Central memory CD8-positive, alpha-beta T cell (primary cell): ENCODE measurements at regions not wholly inside any gene's neighbourhood (a gene's known extent, or its start where the extent isn't known, plus 50 kb on each side); places are given as distances from the start of the nearest gene placed in this dataset.

Experiments
- ATAC-seq: fragments of 150-1000 bp; cut with Tn5 transposase; replicated peaks from 2 replicates; pipeline ENCODE4 v1.10.0; 2022; ENCODE audit warnings: mild to moderate bottlenecking, moderate FRiP score, moderate number of reproducible peaks; ENCODE audit not compliant: poor library complexity, severe bottlenecking; ENCODE audit errors: extremely low read depth
- DNase-seq, 2 donors: peaks; one replicate each; pipeline ENCODE4 v3.0.0; 2021; ENCODE audit warnings: low spot score in 2 of 2
- H3K27ac Mint-ChIP-seq: one replicate; pipeline ENCODE4 v1.8.0; 2022; ENCODE audit warnings: low read depth, mild to moderate bottlenecking, moderate library complexity, mixed read lengths
- H3K27me3 Mint-ChIP-seq: one replicate; pipeline ENCODE4 v1.8.0; 2022; ENCODE audit warnings: mixed read lengths
- H3K36me3 Mint-ChIP-seq: one replicate; pipeline ENCODE4 v1.8.0; 2022; ENCODE audit warnings: mild to moderate bottlenecking, moderate library complexity, mixed read lengths; ENCODE audit not compliant: insufficient read depth
- H3K4me1 Mint-ChIP-seq: one replicate; pipeline ENCODE4 v1.8.0; 2022; ENCODE audit warnings: mixed read lengths
- H3K4me3 Mint-ChIP-seq: one replicate; pipeline ENCODE4 v1.8.0; 2022; ENCODE audit warnings: mild to moderate bottlenecking, moderate library complexity, mixed read lengths
- H3K9me3 Mint-ChIP-seq: one replicate; pipeline ENCODE4 v1.8.0; 2022; ENCODE audit warnings: mixed read lengths

- no peak for DNase-seq
- Mint-ChIP-seq H3K9me3 (peaks cover 13% of the 10 kb centered on the region), H3K36me3 (no peaks in the 10 kb centered on the region), H3K27ac (no peak overlapping the region), H3K27me3 (no peaks in the 10 kb centered on the region), H3K4me1 (no peaks in the 10 kb centered on the region), H3K4me3 (no peak overlapping the region)
- no peak for ATAC-seq
Observed at GRCh38 chr4:189311251-189311650, 629.4 kb upstream of the FRG1 start.

GRCh38 chr4:189313064-189313463, 627.6 kb upstream of the FRG1 start:
- ATAC-seq (no peak), DNase-seq (no peak)
- Mint-ChIP-seq H3K4me3 (no peak overlapping the region), H3K27ac (no peak overlapping the region), H3K27me3 (no peaks in the 10 kb centered on the region), H3K4me1 (no peaks in the 10 kb centered on the region), H3K36me3 (no peaks in the 10 kb centered on the region), H3K9me3 (peaks cover 13% of the 10 kb centered on the region)

- Mint-ChIP-seq H3K27me3 (no peaks in the 10 kb centered on the region), H3K4me1 (no peaks in the 10 kb centered on the region), H3K27ac (no peak overlapping the region), H3K4me3 (no peak overlapping the region), H3K36me3 (no peaks in the 10 kb centered on the region), H3K9me3 (peaks cover 13% of the 10 kb centered on the region)
- ATAC-seq (no peak), DNase-seq (no peak)
Observed at GRCh38 chr4:189313861-189314513, 626.7 kb upstream of the FRG1 start.

- no peaks in the 10 kb centered on the region for H3K27me3 Mint-ChIP-seq
- DNase-seq (no peak), ATAC-seq (no peak)
- no peak overlapping the region for H3K27ac Mint-ChIP-seq
- no peak overlapping the region for H3K4me3 Mint-ChIP-seq
- peaks cover 6% of the 10 kb centered on the region for H3K9me3 Mint-ChIP-seq
- H3K36me3 Mint-ChIP-seq: no peaks in the 10 kb centered on the region
- no peaks in the 10 kb centered on the region for H3K4me1 Mint-ChIP-seq
Observed at GRCh38 chr4:189322426-189322825, 618.2 kb upstream of the FRG1 start.

GRCh38 chr4:189341881-189342280, 598.8 kb upstream of the FRG1 start:
- Mint-ChIP-seq H3K27ac (no peak overlapping the region), H3K4me1 (no peaks in the 10 kb centered on the region), H3K27me3 (no peaks in the 10 kb centered on the region), H3K9me3 (peaks cover 25% of the 10 kb centered on the region), H3K4me3 (no peak overlapping the region), H3K36me3 (no peaks in the 10 kb centered on the region)
- DNase-seq: no peak
- ATAC-seq: no peak

GRCh38 chr4:189355590-189355989, 585.1 kb upstream of the FRG1 start:
- ATAC-seq (no peak), DNase-seq (no peak)
- no peak overlapping the region for H3K4me3 Mint-ChIP-seq
- no peaks in the 10 kb centered on the region for H3K36me3 Mint-ChIP-seq
- no peaks in the 10 kb centered on the region for H3K27me3 Mint-ChIP-seq
- H3K9me3 Mint-ChIP-seq: peaks cover 17% of the 10 kb centered on the region
- H3K4me1 Mint-ChIP-seq: no peaks in the 10 kb centered on the region
- no peak overlapping the region for H3K27ac Mint-ChIP-seq

- DNase-seq: no peak
- ATAC-seq: no peak
- Mint-ChIP-seq H3K9me3 (peaks cover 11% of the 10 kb centered on the region), H3K27ac (no peak overlapping the region), H3K27me3 (no peaks in the 10 kb centered on the region), H3K36me3 (no peaks in the 10 kb centered on the region), H3K4me3 (no peak overlapping the region), H3K4me1 (no peaks in the 10 kb centered on the region)
Observed at GRCh38 chr4:189362364-189362763, 578.3 kb upstream of the FRG1 start.

- ATAC-seq (no peak), DNase-seq (no peak)
- no peaks in the 10 kb centered on the region for H3K27me3 Mint-ChIP-seq
- H3K36me3 Mint-ChIP-seq: no peaks in the 10 kb centered on the region
- no peak overlapping the region for H3K4me3 Mint-ChIP-seq
- H3K4me1 Mint-ChIP-seq: no peaks in the 10 kb centered on the region
- peaks cover 11% of the 10 kb centered on the region for H3K9me3 Mint-ChIP-seq
- H3K27ac Mint-ChIP-seq: no peak overlapping the region
Observed at GRCh38 chr4:189364032-189364449, 576.6 kb upstream of the FRG1 start.

- DNase-seq: no peak
- Mint-ChIP-seq H3K9me3 (peaks cover 7% of the 10 kb centered on the region), H3K27me3 (no peaks in the 10 kb centered on the region), H3K27ac (no peak overlapping the region), H3K36me3 (no peaks in the 10 kb centered on the region), H3K4me1 (no peaks in the 10 kb centered on the region), H3K4me3 (no peak overlapping the region)
- ATAC-seq: no peak
Observed at GRCh38 chr4:189365451-189365850, 575.2 kb upstream of the FRG1 start.

- DNase-seq: no peak
- H3K36me3 Mint-ChIP-seq: no peaks in the 10 kb centered on the region
- H3K27ac Mint-ChIP-seq: no peak overlapping the region
- no peaks in the 10 kb centered on the region for H3K4me1 Mint-ChIP-seq
- H3K27me3 Mint-ChIP-seq: no peaks in the 10 kb centered on the region
- H3K4me3 Mint-ChIP-seq: no peak overlapping the region
- no peak for ATAC-seq
- H3K9me3 Mint-ChIP-seq: no peaks in the 10 kb centered on the region
Observed at GRCh38 chr4:189367832-189368231, 572.8 kb upstream of the FRG1 start.

GRCh38 chr4:189374176-189374575, 566.5 kb upstream of the FRG1 start:
- DNase-seq (no peak), ATAC-seq (no peak)
- H3K27ac Mint-ChIP-seq: no peak overlapping the region
- H3K4me1 Mint-ChIP-seq: no peaks in the 10 kb centered on the region
- no peaks in the 10 kb centered on the region for H3K27me3 Mint-ChIP-seq
- no peaks in the 10 kb centered on the region for H3K36me3 Mint-ChIP-seq
- no peak overlapping the region for H3K4me3 Mint-ChIP-seq
- H3K9me3 Mint-ChIP-seq: peaks cover 17% of the 10 kb centered on the region

GRCh38 chr4:189376901-189377300, 563.8 kb upstream of the FRG1 start:
- Mint-ChIP-seq H3K9me3 (peaks cover 17% of the 10 kb centered on the region), H3K4me1 (no peaks in the 10 kb centered on the region), H3K4me3 (no peak overlapping the region), H3K27me3 (no peaks in the 10 kb centered on the region), H3K36me3 (no peaks in the 10 kb centered on the region), H3K27ac (no peak overlapping the region)
- no peak for DNase-seq
- ATAC-seq: no peak

GRCh38 chr4:189377569-189377968, 563.1 kb upstream of the FRG1 start:
- H3K4me3 Mint-ChIP-seq: no peak overlapping the region
- H3K9me3 Mint-ChIP-seq: peaks cover 17% of the 10 kb centered on the region
- H3K4me1 Mint-ChIP-seq: no peaks in the 10 kb centered on the region
- no peaks in the 10 kb centered on the region for H3K36me3 Mint-ChIP-seq
- no peaks in the 10 kb centered on the region for H3K27me3 Mint-ChIP-seq
- ATAC-seq (no peak), DNase-seq (no peak)
- H3K27ac Mint-ChIP-seq: no peak overlapping the region

- Mint-ChIP-seq H3K27ac (no peak overlapping the region), H3K4me3 (no peak overlapping the region), H3K9me3 (peaks cover 22% of the 10 kb centered on the region), H3K27me3 (no peaks in the 10 kb centered on the region), H3K36me3 (no peaks in the 10 kb centered on the region), H3K4me1 (no peaks in the 10 kb centered on the region)
- ATAC-seq (no peak), DNase-seq (no peak)
Observed at GRCh38 chr4:189385098-189385497, 555.6 kb upstream of the FRG1 start.
